ENCODE measurements at regions not wholly inside any gene's neighbourhood (a gene's known extent, or its start where the extent isn't known, plus 50 kb on each side); places are given as distances from the start of the nearest gene placed in this dataset.

GRCh38 chr4:153989505-153989904 lies 200.6 kb upstream of the SFRP2 start:
- POLR2A ChIA-PET: no interaction called here
- no peaks in the 10 kb centered on the region for H3K27me3 Mint-ChIP-seq

More at GRCh38 chr4:153989505-153989904, 200.6 kb upstream of the SFRP2 start:
- no peak overlapping the region for H3K4me3 Mint-ChIP-seq
- H3K4me1 Mint-ChIP-seq: no peaks in the 10 kb centered on the region
- H3K27ac ChIP-seq (ENCODE audit: low read length in 2 of 2): no peak overlapping the region
- WGBS (ENCODE audit: insufficient coverage): no CpG with 5 or more reads among the region's 2 CpGs
- no peak overlapping the region for H2AFZ ChIP-seq (ENCODE audit: insufficient read depth, low read depth, low read length, poor library complexity, severe bottlenecking)
- ATAC-seq (ENCODE audit: low read depth): no peak
- no peaks in the 10 kb centered on the region for H4K20me1 ChIP-seq (ENCODE audit: control insufficient read depth, insufficient read depth, low read length, poor library complexity, severe bottlenecking)
- H3K27me3 ChIP-seq (replicated peaks in 1 of 4; ENCODE audit: control extremely low read depth in 1 of 4, control insufficient read depth in 3 of 4, insufficient read depth in 4 of 4, low read length in 3 of 4): no peaks in the 10 kb centered on the region
- no peak overlapping the region for H3K4me2 ChIP-seq (replicated peaks; ENCODE audit: low read depth, low read length, poor library complexity, severe bottlenecking)
- TF ChIP-seq EZH2 (IDR thresholded peaks at IDR 0.05; ENCODE audit: borderline replicate concordance, insufficient read depth, low read depth, low read length, poor library complexity, severe bottlenecking): no peak
- no peak for TF ChIP-seq CTCF (IDR thresholded peaks at IDR 0.05)
- no peak for DNase-seq
- H3K79me2 ChIP-seq (ENCODE audit: control insufficient read depth, insufficient read depth, low read length): no peaks in the 10 kb centered on the region
- no peak overlapping the region for H3K4me3 ChIP-seq (ENCODE audit: control extremely low read depth in 1 of 5, extremely low read depth in 1 of 5, insufficient read depth in 1 of 5, low read depth in 2 of 5, low read length in 4 of 5)
- CTCF ChIA-PET: no interaction called here
- no peak overlapping the region for H3K9ac ChIP-seq (ENCODE audit: low read length)
- no peaks in the 10 kb centered on the region for H3K36me3 ChIP-seq (replicated peaks in 1 of 2; ENCODE audit: control extremely low read depth in 1 of 2, control insufficient read depth in 1 of 2, extremely low read depth in 1 of 2, insufficient read depth in 2 of 2, low read length in 1 of 2)
- H3K4me1 ChIP-seq (ENCODE audit: control insufficient read depth in 2 of 2, insufficient read depth in 2 of 2, low read length in 2 of 2): no peaks in the 10 kb centered on the region
- H3K9me3 Mint-ChIP-seq (ENCODE audit: insufficient read depth): no peaks in the 10 kb centered on the region
- intact Hi-C loops (cut with micrococcal nuclease): no loop called here
- no peak overlapping the region for H3K27ac Mint-ChIP-seq
- peaks cover 0 to 4% (median 2%) of the 10 kb centered on the region in 3 donors for H3K9me3 ChIP-seq (ENCODE audit: control extremely low read depth in 1 of 3, control insufficient read depth in 2 of 3, insufficient read depth in 1 of 3, low read length in 2 of 3)
